ENCODE measurements at regions not wholly inside any gene's neighbourhood (a gene's known extent, or its start where the extent isn't known, plus 50 kb on each side); places are given as distances from the start of the nearest gene placed in this dataset.
"Not testable (repeated sequence)": the region's sequence is repeated elsewhere in the genome, so short reads cannot be mapped to it uniquely, and the experiment has no call there.

DNA sequence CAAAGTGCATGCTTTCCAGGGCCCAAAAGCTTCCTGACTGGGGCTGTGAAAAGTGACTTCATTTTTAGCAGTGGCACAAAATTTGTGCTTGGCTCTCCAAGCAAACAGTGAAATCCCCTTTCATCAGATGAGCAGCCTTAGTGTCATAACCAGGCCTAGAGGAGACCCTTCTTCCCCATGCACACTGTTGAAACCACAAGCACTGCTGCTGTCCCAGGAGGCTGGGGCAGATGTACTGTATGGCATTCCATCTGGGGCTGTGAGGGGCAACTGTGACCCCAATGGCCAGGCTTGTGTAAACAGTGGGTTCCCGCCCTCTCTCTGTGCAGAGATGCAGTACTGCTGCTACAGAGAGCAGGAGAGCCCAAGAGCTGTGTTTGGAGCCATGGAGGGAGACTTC lies 184.1 kb downstream of the SPIN4 start:
- TF ChIP-seq, protein P1, sequence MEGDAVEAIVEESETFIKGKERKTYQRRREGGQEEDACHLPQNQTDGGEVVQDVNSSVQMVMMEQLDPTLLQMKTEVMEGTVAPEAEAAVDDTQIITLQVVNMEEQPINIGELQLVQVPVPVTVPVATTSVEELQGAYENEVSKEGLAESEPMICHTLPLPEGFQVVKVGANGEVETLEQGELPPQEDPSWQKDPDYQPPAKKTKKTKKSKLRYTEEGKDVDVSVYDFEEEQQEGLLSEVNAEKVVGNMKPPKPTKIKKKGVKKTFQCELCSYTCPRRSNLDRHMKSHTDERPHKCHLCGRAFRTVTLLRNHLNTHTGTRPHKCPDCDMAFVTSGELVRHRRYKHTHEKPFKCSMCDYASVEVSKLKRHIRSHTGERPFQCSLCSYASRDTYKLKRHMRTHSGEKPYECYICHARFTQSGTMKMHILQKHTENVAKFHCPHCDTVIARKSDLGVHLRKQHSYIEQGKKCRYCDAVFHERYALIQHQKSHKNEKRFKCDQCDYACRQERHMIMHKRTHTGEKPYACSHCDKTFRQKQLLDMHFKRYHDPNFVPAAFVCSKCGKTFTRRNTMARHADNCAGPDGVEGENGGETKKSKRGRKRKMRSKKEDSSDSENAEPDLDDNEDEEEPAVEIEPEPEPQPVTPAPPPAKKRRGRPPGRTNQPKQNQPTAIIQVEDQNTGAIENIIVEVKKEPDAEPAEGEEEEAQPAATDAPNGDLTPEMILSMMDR (IDR thresholded peaks at IDR 0.05), result not testable (repeated sequence)
- TF ChIP-seq POLR2A (IDR thresholded peaks at IDR 0.05), result not testable (repeated sequence)
